ENCODE measurements at regions not wholly inside any gene's neighbourhood (a gene's known extent, or its start where the extent isn't known, plus 50 kb on each side); places are given as distances from the start of the nearest gene placed in this dataset.

- H2AFZ ChIP-seq (ENCODE audit: low read length), result no peak overlapping the region
- no peaks in the 10 kb centered on the region for H3K27me3 ChIP-seq (ENCODE audit: control insufficient read depth, insufficient read depth, low read length)
- H3K4me2 ChIP-seq (ENCODE audit: extremely low read depth, insufficient read depth, low read length), result no peak overlapping the region
- H3K27ac ChIP-seq (ENCODE audit: insufficient read depth, low read length), result no peak overlapping the region
- no peak overlapping the region for H3K9ac ChIP-seq (ENCODE audit: insufficient read depth, low read length)
- no peak overlapping the region for H3K4me3 ChIP-seq (replicated peaks in 1 of 4; ENCODE audit: control extremely low read depth in 1 of 4, insufficient read depth in 1 of 4, low read depth in 3 of 4, low read length in 4 of 4)
- H4K20me1 ChIP-seq (ENCODE audit: control insufficient read depth, extremely low read depth, insufficient read depth, low read length), result no peaks in the 10 kb centered on the region
- no peaks in the 10 kb centered on the region for H3K36me3 ChIP-seq (ENCODE audit: control insufficient read depth, insufficient read depth, low read length)
- TF ChIP-seq EZH2 (IDR thresholded peaks at IDR 0.05; ENCODE audit: low read length, missing control alignments), result no peak
- TF ChIP-seq, protein P1, sequence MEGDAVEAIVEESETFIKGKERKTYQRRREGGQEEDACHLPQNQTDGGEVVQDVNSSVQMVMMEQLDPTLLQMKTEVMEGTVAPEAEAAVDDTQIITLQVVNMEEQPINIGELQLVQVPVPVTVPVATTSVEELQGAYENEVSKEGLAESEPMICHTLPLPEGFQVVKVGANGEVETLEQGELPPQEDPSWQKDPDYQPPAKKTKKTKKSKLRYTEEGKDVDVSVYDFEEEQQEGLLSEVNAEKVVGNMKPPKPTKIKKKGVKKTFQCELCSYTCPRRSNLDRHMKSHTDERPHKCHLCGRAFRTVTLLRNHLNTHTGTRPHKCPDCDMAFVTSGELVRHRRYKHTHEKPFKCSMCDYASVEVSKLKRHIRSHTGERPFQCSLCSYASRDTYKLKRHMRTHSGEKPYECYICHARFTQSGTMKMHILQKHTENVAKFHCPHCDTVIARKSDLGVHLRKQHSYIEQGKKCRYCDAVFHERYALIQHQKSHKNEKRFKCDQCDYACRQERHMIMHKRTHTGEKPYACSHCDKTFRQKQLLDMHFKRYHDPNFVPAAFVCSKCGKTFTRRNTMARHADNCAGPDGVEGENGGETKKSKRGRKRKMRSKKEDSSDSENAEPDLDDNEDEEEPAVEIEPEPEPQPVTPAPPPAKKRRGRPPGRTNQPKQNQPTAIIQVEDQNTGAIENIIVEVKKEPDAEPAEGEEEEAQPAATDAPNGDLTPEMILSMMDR (conservative IDR thresholded peaks at IDR 0.05 in 1 of 2, IDR thresholded peaks at IDR 0.05 in 1 of 2; ENCODE audit: low read depth in 1 of 2, low read length in 2 of 2), result no peak
- no peaks in the 10 kb centered on the region for H3K9me3 ChIP-seq (ENCODE audit: control insufficient read depth, insufficient read depth, low read depth, low read length)
- peak in 1 of 2 donors; percentile 15 for DNase-seq (ENCODE audit: low read depth in 2 of 2)
- no peaks in the 10 kb centered on the region for H3K79me2 ChIP-seq (ENCODE audit: control insufficient read depth, insufficient read depth, low read length)
- no peaks in the 10 kb centered on the region for H3K4me1 ChIP-seq (ENCODE audit: control insufficient read depth, extremely low read depth, insufficient read depth, low read length)
Measured at GRCh38 chr4:17368408-17368807, 143.5 kb downstream of the QDPR start.

DNA sequence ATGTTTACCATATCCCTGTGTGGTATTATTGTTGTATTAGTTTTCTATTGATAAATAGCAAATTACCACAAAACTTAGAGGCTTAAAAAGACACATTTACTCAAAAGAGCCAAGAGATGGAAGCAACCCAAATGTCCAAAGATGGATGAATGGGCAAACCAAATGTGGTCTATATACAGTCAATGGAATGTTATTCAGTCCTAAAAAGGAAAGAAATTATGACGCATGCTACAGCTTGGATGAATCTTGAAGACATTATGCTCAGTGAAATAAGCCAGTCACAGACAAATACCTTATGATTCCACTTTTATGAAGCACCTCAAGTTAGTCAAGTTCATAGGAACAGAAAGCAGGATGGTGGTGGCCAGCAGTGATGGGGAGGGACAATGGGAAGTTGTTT, 144.7 kb downstream of the QDPR start:
- Histone ChIP-seq H4K20me1 (ENCODE audit: control insufficient read depth, extremely low read depth, insufficient read depth, low read length) (no peaks in the 10 kb centered on the region), H2AFZ (ENCODE audit: low read length) (no peak overlapping the region), H3K9ac (ENCODE audit: insufficient read depth, low read length) (no peak overlapping the region), H3K27ac (ENCODE audit: insufficient read depth, low read length) (no peak overlapping the region), H3K79me2 (ENCODE audit: control insufficient read depth, insufficient read depth, low read length) (no peaks in the 10 kb centered on the region), H3K36me3 (ENCODE audit: control insufficient read depth, insufficient read depth, low read length) (no peaks in the 10 kb centered on the region), H3K9me3 (ENCODE audit: control insufficient read depth, insufficient read depth, low read depth, low read length) (no peaks in the 10 kb centered on the region), H3K4me2 (ENCODE audit: extremely low read depth, insufficient read depth, low read length) (no peak overlapping the region), H3K4me1 (ENCODE audit: control insufficient read depth, extremely low read depth, insufficient read depth, low read length) (no peaks in the 10 kb centered on the region), H3K4me3 (replicated peaks in 1 of 4; ENCODE audit: control extremely low read depth in 1 of 4, insufficient read depth in 1 of 4, low read depth in 3 of 4, low read length in 4 of 4) (no peak overlapping the region), H3K27me3 (ENCODE audit: control insufficient read depth, insufficient read depth, low read length) (no peaks in the 10 kb centered on the region)
- DNase-seq (ENCODE audit: low read depth in 2 of 2), result peak; percentile 6 to 77
- TF ChIP-seq, protein P1 (conservative IDR thresholded peaks at IDR 0.05 in 1 of 2, IDR thresholded peaks at IDR 0.05 in 1 of 2; ENCODE audit: low read depth in 1 of 2, low read length in 2 of 2), result no peak

GRCh38 chr4:17366496-17366895, 145.4 kb downstream of the QDPR start:
- H3K79me2 ChIP-seq (ENCODE audit: control insufficient read depth, insufficient read depth, low read length), result no peaks in the 10 kb centered on the region
- DNase-seq (ENCODE audit: low read depth in 2 of 2), result peak; percentile 8 to 84

More at GRCh38 chr4:17366496-17366895, 145.4 kb downstream of the QDPR start:
- no peaks in the 10 kb centered on the region for H3K36me3 ChIP-seq (ENCODE audit: control insufficient read depth, insufficient read depth, low read length)
- no peak overlapping the region for H3K4me3 ChIP-seq (replicated peaks in 1 of 4; ENCODE audit: control extremely low read depth in 1 of 4, insufficient read depth in 1 of 4, low read depth in 3 of 4, low read length in 4 of 4)
- H2AFZ ChIP-seq (ENCODE audit: low read length), result no peak overlapping the region
- H3K4me2 ChIP-seq (ENCODE audit: extremely low read depth, insufficient read depth, low read length), result no peak overlapping the region
- H3K27me3 ChIP-seq (ENCODE audit: control insufficient read depth, insufficient read depth, low read length), result no peaks in the 10 kb centered on the region
- H3K4me1 ChIP-seq (ENCODE audit: control insufficient read depth, extremely low read depth, insufficient read depth, low read length), result no peaks in the 10 kb centered on the region
- H3K27ac ChIP-seq (ENCODE audit: insufficient read depth, low read length), result no peak overlapping the region
- no peak overlapping the region for H3K9ac ChIP-seq (ENCODE audit: insufficient read depth, low read length)
- TF ChIP-seq EZH2 (IDR thresholded peaks at IDR 0.05; ENCODE audit: low read length, missing control alignments), result no peak
- TF ChIP-seq, protein P1 (conservative IDR thresholded peaks at IDR 0.05 in 1 of 2, IDR thresholded peaks at IDR 0.05 in 1 of 2; ENCODE audit: low read depth in 1 of 2, low read length in 2 of 2), result no peak
- no peaks in the 10 kb centered on the region for H4K20me1 ChIP-seq (ENCODE audit: control insufficient read depth, extremely low read depth, insufficient read depth, low read length)
- H3K9me3 ChIP-seq (ENCODE audit: control insufficient read depth, insufficient read depth, low read depth, low read length), result no peaks in the 10 kb centered on the region
